Right cardiac atrium (tissue), 5 donors: ENCODE measurements at regions not wholly inside any gene's neighbourhood (a gene's known extent, or its start where the extent isn't known, plus 50 kb on each side); places are given as distances from the start of the nearest gene placed in this dataset.
"Not testable (repeated sequence)": the region's sequence is repeated elsewhere in the genome, so short reads cannot be mapped to it uniquely, and the experiment has no call there.

ENCODE experiments used
- ATAC-seq, 2 donors: fragments of 200-7000 bp; cut with Tn5 transposase; one replicate each; pipeline versions ENCODE4 v1.8.0 to v1.9.1; 2020; ENCODE audit warnings: moderate library complexity in 2 of 2, mild to moderate bottlenecking in 1 of 2
- DNase-seq, 3 donors: peaks; one replicate each; pipeline ENCODE4 v3.0.0-alpha.2; 2020
- H3K27ac ChIP-seq: one replicate; pipeline ENCODE4 v1.5.1; 2013; ENCODE audit warnings: mild to moderate bottlenecking, low read length, control low read depth, moderate library complexity
- H3K27me3 ChIP-seq: one replicate; pipeline ENCODE4 v1.6.1; 2013; ENCODE audit not compliant: control insufficient read depth, insufficient read depth
- H3K4me1 ChIP-seq: one replicate; pipeline ENCODE4 v1.6.1; 2013; ENCODE audit warnings: low read length; ENCODE audit not compliant: control insufficient read depth, insufficient read depth
- H3K4me3 ChIP-seq: one replicate; pipeline ENCODE4 v1.5.1; 2013; ENCODE audit warnings: low read length, control low read depth
- H3K9me3 ChIP-seq: one replicate; pipeline ENCODE4 v1.6.1; 2013; ENCODE audit warnings: low read length; ENCODE audit not compliant: control insufficient read depth
- WGBS: extraction: QIAGEN DNeasy Blood & Tissue Kit; methylation state at CpG from one replicate; pipeline ENCODE4 v1.1.7; 2013; 5-methylcytosine and 5-hydroxymethylcytosine counted together
- intact Hi-C, 4 donors: fragments of 100-400 bp; cut with DNase I; formaldehyde crosslinking; loops; one replicate each; pipeline versions ENCODE4 v1.11.0 to v1.14.0; 2022 to 2023
- donor health status: healthy with polysubstance abuse.
- donor health status: DM: no; HTN: yes; CAD: no.
- donor health status: DM: no; HTN: no; CAD: no.
- donor health status: DM: no; HTN: yes; CAD: no; lungs with severe emphysema.
- donor health status: DM: yes; HTN: yes; CAD: no.

- intact Hi-C loops: no loop called here
- no peaks in the 10 kb centered on the region for H3K27me3 ChIP-seq
- H3K4me3 ChIP-seq: no peak overlapping the region
- DNase-seq (no peak), ATAC-seq (no peak)
- no peaks in the 10 kb centered on the region for H3K4me1 ChIP-seq
- 66% methylated on average over 3 of the region's 3 CpGs for WGBS
- H3K27ac ChIP-seq: no peak overlapping the region
- H3K9me3 ChIP-seq: peaks cover 2% of the 10 kb centered on the region
Observed at GRCh38 chr6:74041420-74041819, 345.4 kb downstream of the CD109 start.

GRCh38 chr6:74018825-74019224 lies 322.8 kb downstream of the CD109 start:
- H3K27me3 ChIP-seq: no peaks in the 10 kb centered on the region
- DNase-seq (no peak), ATAC-seq (no peak)
- H3K4me1 ChIP-seq: no peaks in the 10 kb centered on the region
- intact Hi-C loops: no loop called here
- H3K4me3 ChIP-seq: no peak overlapping the region
- H3K27ac ChIP-seq: no peak overlapping the region
- H3K9me3 ChIP-seq: no peaks in the 10 kb centered on the region
- WGBS: 59% methylated on average over 5 of the region's 5 CpGs

- intact Hi-C loops: no loop called here
- no peak for DNase-seq
- WGBS: 64% methylated on average over 1 of the region's 1 CpG
Observed at GRCh38 chr6:74015427-74015826, 319.4 kb downstream of the CD109 start.

GRCh38 chr6:74000666-74001490 lies 304.9 kb downstream of the CD109 start:
- intact Hi-C loops: no loop called here
- WGBS: 62% methylated on average over 5 of the region's 5 CpGs
- DNase-seq (no peak), ATAC-seq (no peak)
- H3K9me3 ChIP-seq: no peaks in the 10 kb centered on the region
- H3K4me1 ChIP-seq: no peaks in the 10 kb centered on the region
- H3K27ac ChIP-seq: no peak overlapping the region
- no peaks in the 10 kb centered on the region for H3K27me3 ChIP-seq
- H3K4me3 ChIP-seq: no peak overlapping the region

More at GRCh38 chr6:74015427-74015826, 319.4 kb downstream of the CD109 start:
- no peaks in the 10 kb centered on the region for H3K27me3 ChIP-seq
- H3K4me1 ChIP-seq: no peaks in the 10 kb centered on the region
- no peak for ATAC-seq
- H3K9me3 ChIP-seq: no peaks in the 10 kb centered on the region
- no peak overlapping the region for H3K4me3 ChIP-seq
- no peak overlapping the region for H3K27ac ChIP-seq

GRCh38 chr6:73990609-73991238 lies 294.7 kb downstream of the CD109 start:
- 96% methylated on average over 30 of the region's 30 CpGs for WGBS
- H3K9me3 ChIP-seq, intact Hi-C loops, ATAC-seq, DNase-seq, H3K27ac ChIP-seq, H3K4me3 ChIP-seq, H3K4me1 ChIP-seq, H3K27me3 ChIP-seq: not testable (repeated sequence)

- no peaks in the 10 kb centered on the region for H3K4me1 ChIP-seq
- H3K9me3 ChIP-seq: no peaks in the 10 kb centered on the region
- H3K27me3 ChIP-seq: no peaks in the 10 kb centered on the region
- ATAC-seq (no peak), DNase-seq (no peak)
- intact Hi-C loops: no loop called here
- 78% methylated on average over 3 of the region's 3 CpGs for WGBS
- no peak overlapping the region for H3K27ac ChIP-seq
- no peak overlapping the region for H3K4me3 ChIP-seq
Observed at GRCh38 chr6:73989428-73989827, 293.4 kb downstream of the CD109 start.

GRCh38 chr6:73985891-73986290 lies 289.9 kb downstream of the CD109 start:
- H3K27me3 ChIP-seq: no peaks in the 10 kb centered on the region
- WGBS: 31% methylated on average over 2 of the region's 2 CpGs
- H3K4me1 ChIP-seq: no peaks in the 10 kb centered on the region
- no peak overlapping the region for H3K27ac ChIP-seq
- H3K9me3 ChIP-seq: no peaks in the 10 kb centered on the region
- no peak for ATAC-seq
- no peak for DNase-seq
- intact Hi-C loops: no loop called here
- H3K4me3 ChIP-seq: no peak overlapping the region

- Histone ChIP-seq H3K4me3 (no peak overlapping the region), H3K4me1 (no peaks in the 10 kb centered on the region), H3K9me3 (no peaks in the 10 kb centered on the region), H3K27me3 (no peaks in the 10 kb centered on the region), H3K27ac (no peak overlapping the region)
- 67% methylated on average over 2 of the region's 2 CpGs for WGBS
- DNase-seq: no peak
- intact Hi-C loops: no loop called here
- ATAC-seq: no peak
Observed at GRCh38 chr6:73984571-73985210, 288.7 kb downstream of the CD109 start.

GRCh38 chr6:73983367-73983766 lies 287.4 kb downstream of the CD109 start:
- DNase-seq (no peak), ATAC-seq (no peak)
- Histone ChIP-seq H3K9me3 (no peaks in the 10 kb centered on the region), H3K4me1 (no peaks in the 10 kb centered on the region), H3K4me3 (no peak overlapping the region), H3K27me3 (no peaks in the 10 kb centered on the region), H3K27ac (no peak overlapping the region)
- WGBS: 80% methylated on average over 2 of the region's 2 CpGs
- intact Hi-C loops: no loop called here

GRCh38 chr6:73980096-73980495 lies 284.1 kb downstream of the CD109 start:
- no peak overlapping the region for H3K27ac ChIP-seq
- H3K4me1 ChIP-seq: no peaks in the 10 kb centered on the region
- ATAC-seq (no peak), DNase-seq (no peak)
- H3K27me3 ChIP-seq: no peaks in the 10 kb centered on the region
- no peak overlapping the region for H3K4me3 ChIP-seq
- intact Hi-C loops: no loop called here
- H3K9me3 ChIP-seq: no peaks in the 10 kb centered on the region

GRCh38 chr6:73978330-73978729 lies 282.3 kb downstream of the CD109 start:
- intact Hi-C loops: loop anchor here in 1 of 4 donors (10.0 kb wide), 1 partner anchor 1226 kb away; the partner anchor contains the start of gene COL12A1
- no peaks in the 10 kb centered on the region for H3K9me3 ChIP-seq
- no peak for DNase-seq
- H3K4me3 ChIP-seq: no peak overlapping the region
- H3K4me1 ChIP-seq: no peaks in the 10 kb centered on the region
- no peak for ATAC-seq
- WGBS: 32% methylated on average over 2 of the region's 2 CpGs
- H3K27me3 ChIP-seq: no peaks in the 10 kb centered on the region
- H3K27ac ChIP-seq: no peak overlapping the region
